Occipital lobe (tissue), 1 donor: ENCODE measurements at regions not wholly inside any gene's neighbourhood (a gene's known extent, or its start where the extent isn't known, plus 50 kb on each side); places are given as distances from the start of the nearest gene placed in this dataset.
"Not testable (repeated sequence)": the region's sequence is repeated elsewhere in the genome, so short reads cannot be mapped to it uniquely, and the experiment has no call there.

Experiments used
- DNase-seq: peaks from one replicate; lab custom pipeline; 2025; lab: John Stamatoyannopoulos, UW

GRCh38 chr5:121634946-121635345 lies 216.7 kb upstream of the FTMT start:
- no peak for DNase-seq

- no peak for DNase-seq
Measured at GRCh38 chr5:121638126-121638525, 213.6 kb upstream of the FTMT start.

- DNase-seq = no peak
Measured at GRCh38 chr5:121640298-121640697, 211.4 kb upstream of the FTMT start.

DNA sequence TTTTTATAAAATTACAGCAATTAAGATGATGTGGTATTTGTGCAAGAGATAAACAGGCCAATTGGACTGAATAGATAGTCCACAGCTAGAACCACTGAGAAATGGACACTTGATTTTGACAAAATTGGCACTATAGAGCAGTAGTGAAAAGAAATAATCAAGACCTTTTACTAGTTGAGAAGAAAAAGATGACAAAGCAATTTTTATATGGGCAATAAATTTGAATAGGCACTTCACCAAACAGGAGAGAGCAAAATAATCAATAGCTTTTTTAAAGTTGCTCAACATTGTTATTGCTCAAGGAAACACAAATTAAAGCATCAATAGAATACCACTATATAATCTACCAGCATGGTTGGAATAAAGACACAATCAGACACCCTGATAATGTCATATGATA lies 193.5 kb upstream of the FTMT start:
- DNase-seq = no peak

DNA sequence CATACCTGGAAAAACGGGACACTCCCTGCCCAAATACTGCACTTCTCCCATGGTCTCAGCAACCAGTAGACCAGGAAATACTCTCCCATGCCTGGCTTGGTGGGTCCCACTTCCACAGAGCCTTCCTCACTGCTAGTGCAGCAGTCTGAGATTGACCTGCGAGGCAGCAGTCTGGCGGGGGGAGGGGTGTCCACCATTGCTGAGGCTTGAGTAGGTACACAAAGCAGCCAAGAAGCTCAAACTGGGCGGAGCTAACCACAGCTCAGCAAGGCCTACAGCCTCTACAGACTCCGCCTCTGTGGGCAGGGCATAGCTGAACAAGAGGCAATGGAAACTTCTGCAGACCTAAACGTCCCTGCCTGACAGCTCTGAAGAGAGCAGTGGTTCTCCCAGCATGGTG lies 191.5 kb upstream of the FTMT start:
- no peak for DNase-seq

- not testable (repeated sequence) for DNase-seq
Measured at GRCh38 chr5:121665542-121665941, 186.1 kb upstream of the FTMT start.

DNA sequence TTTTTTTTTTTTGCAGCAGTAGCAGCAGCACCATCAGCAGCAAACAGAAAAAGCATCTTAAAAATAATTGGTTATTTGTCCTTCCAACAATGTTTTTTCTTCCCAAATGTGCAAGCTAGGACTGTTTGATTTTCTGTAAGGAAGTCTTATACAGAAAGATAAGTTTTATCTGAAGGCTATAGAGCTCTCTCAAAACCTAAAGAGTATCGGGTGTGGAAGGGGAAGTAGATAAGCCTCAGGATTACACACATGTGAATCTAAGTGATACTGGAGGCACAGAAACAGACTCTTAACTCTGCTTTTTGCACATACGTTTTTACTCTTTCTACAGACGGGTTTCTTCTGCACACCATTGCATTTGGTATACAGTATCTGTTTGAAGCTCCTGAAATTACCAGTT lies 184.4 kb upstream of the FTMT start:
- no peak for DNase-seq

DNA sequence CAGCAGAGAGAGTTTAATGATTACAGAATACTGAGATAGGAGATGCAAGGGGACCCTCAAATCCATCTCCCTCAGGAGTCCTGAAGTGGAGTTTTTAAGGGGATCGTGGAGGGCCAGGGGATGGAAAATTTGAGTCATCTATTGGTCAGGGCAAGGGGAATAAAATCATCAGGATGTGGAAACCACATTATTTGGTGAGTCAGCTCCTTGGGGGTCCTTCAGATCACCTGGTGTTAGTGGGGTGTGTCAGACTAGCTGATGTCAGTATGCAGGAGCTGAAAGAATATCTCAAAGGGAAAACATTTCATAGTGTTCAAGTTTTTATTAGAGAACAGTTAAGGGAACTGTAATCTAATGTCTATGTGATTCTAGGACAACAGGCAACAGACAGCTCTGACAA lies 183.0 kb upstream of the FTMT start:
- DNase-seq = no peak

GRCh38 chr5:121671624-121672023 lies 180.1 kb upstream of the FTMT start:
- DNase-seq = no peak

DNA sequence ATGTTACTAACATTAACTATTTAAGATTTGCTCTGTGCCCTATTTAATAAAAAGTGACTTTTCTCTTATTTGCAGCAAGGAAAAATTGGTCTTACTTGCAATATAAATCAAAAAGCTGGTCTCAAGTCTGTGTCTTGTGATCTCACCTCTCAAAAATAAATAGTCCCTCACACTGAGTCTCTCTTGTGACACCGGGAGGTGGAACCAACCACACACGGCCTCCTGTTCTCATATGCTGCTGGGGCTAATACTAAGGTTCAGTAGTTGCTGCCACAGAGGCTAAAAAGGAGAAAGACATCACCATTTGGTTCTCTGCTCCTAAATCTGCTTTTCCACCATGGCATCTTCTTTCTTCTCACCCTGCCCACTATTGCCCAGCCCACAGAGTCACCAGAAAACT lies 175.8 kb upstream of the FTMT start:
- DNase-seq = no peak

GRCh38 chr5:121681229-121681855 lies 170.3 kb upstream of the FTMT start:
- DNase-seq = no peak

DNA sequence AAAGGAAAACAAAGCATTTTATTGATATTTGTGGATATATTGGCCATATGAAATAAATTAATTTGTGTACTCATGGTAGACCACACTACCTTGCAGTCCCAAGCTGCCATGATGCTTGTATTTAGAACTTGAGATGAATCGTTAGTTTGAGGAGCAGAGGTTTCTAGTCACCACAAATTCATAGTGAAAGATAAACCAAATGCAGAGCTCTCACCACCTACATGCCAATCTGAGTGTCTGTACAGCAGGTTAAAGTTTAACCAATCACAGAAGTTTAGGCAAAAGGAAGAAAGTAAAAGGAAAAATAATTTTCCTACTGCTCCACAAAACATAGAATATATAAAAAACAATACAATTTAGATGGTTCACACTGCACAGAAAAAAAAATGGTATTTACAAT lies 163.6 kb upstream of the FTMT start:
- no peak for DNase-seq

- no peak for DNase-seq
Measured at GRCh38 chr5:121688781-121689180, 162.9 kb upstream of the FTMT start.

DNA sequence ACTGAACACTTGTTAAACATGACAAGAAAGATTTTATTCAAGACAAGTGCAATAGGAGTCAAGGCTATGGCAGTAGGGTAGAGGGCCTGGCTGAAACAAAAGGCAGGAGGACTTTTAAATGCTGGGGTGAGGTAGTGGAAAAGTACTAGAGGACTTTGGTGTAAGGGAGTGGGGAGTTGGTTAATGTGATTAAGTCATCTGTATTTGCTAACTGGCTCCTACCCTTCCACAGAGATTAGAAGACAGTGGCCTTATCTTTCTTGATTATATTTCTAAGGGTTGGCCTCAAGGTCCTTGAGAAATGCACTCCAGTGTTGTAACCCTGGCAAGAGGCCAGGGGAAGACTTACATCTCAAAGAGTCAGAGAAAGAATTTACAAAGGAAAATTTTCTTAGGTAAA lies 160.2 kb upstream of the FTMT start:
- no peak for DNase-seq

DNA sequence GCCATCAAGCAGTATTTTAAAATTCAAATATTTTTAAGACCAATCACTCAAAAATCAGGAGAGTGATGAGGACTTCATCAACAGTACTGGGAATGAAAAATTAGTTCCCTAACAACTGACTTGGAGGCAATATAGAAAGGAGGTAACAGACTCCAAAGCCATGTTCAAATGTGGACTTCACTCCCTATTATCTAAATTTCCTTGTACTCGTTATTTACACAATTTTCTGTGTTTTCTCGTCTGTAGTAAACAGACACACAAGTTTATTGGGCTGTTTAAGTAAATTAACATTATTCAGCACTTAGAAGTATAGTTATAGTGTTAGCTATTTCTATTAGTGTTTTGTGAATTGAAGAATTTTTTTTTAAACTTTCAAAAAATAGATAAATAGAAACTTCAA lies 159.5 kb upstream of the FTMT start:
- no peak for DNase-seq

- no peak for DNase-seq
Measured at GRCh38 chr5:121693864-121694263, 157.8 kb upstream of the FTMT start.

DNA sequence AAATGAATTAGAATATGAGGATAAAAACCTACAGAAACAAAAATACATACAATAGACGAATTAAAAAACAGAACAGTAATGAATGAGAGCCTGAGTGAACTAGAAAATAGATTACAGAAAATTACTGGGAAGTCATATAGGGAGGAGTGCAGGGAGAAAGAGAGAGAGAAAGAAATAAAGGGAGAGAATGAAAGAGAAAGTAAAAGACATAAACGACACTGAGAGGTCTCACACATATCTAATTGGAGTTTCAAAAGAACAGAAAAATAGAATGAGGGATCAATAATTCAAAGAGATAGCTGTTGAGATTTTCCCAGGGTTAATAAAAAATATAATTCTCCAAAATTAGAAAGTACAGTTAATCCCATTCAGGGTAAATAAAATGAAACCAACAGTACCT lies 156.4 kb upstream of the FTMT start:
- DNase-seq = no peak

- no peak for DNase-seq
Measured at GRCh38 chr5:121698690-121699089, 153.0 kb upstream of the FTMT start.

GRCh38 chr5:121701731-121702130 lies 150.0 kb upstream of the FTMT start:
- DNase-seq = no peak

DNA sequence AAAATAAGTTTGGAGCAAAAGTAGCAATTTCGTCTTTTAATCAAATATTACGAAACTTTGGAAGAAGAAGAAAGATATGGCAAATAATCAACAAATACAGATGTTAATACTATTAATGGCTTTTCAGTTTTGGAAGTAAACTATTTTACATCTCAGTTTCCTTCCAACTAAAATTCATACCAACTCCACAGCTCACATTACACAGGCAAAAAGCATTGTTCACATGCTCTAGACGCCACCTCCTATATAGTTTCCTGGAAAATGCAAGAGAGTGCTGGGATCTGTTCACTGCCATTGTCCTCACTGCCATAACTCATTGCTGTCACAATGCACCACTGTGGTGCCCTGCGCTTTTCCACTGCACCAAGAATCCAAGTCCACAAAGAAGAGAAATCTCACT lies 149.0 kb upstream of the FTMT start:
- no peak for DNase-seq

- no peak for DNase-seq
Measured at GRCh38 chr5:121704291-121704690, 147.4 kb upstream of the FTMT start.

- DNase-seq = no peak
Measured at GRCh38 chr5:121706686-121707085, 145.0 kb upstream of the FTMT start.

GRCh38 chr5:121707178-121707577 lies 144.5 kb upstream of the FTMT start:
- DNase-seq = no peak

GRCh38 chr5:121711416-121711815 lies 140.3 kb upstream of the FTMT start:
- DNase-seq = no peak
